Epithelial cell of prostate (primary cell): ENCODE measurements at regions not wholly inside any gene's neighbourhood (a gene's known extent, or its start where the extent isn't known, plus 50 kb on each side); places are given as distances from the start of the nearest gene placed in this dataset.
"Not testable (repeated sequence)": the region's sequence is repeated elsewhere in the genome, so short reads cannot be mapped to it uniquely, and the experiment has no call there.

Source experiments
- DNase-seq: peaks from one replicate; pipeline ENCODE4 v3.0.0-alpha.2; 2011; ENCODE audit warnings: low read depth, low spot score
- H3K27ac ChIP-seq: fragments of 450-650 bp; 2 replicates; pipeline ENCODE4 v1.5.1; 2017; ENCODE audit warnings: mild to moderate bottlenecking

DNA sequence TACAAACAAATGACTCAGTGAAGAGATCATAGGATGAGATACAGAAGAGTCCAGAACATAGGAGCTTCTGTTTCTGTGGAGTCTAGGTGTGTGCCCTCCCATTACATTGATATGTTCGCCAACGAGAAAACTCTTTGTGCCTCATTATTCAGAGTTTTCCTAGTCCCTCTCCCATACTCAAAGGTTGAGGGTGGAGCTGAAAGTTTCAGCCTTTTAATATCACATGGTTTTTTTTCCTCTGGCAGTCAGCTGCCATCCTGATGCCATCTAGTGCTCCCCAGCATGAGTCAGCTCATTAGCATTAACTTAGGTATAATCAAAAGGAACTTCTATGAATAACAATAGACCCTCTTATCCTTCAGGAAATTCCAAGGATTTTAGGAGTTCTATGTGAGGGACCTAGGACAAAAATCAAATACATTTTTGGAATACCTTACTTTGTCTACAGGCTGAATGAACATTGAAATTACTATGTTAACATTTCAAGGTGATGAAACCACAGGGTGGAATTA is 559.6 kb upstream of the AMOT start:
- H3K27ac ChIP-seq, result no peak overlapping the region
- peak; percentile 12 for DNase-seq

DNA sequence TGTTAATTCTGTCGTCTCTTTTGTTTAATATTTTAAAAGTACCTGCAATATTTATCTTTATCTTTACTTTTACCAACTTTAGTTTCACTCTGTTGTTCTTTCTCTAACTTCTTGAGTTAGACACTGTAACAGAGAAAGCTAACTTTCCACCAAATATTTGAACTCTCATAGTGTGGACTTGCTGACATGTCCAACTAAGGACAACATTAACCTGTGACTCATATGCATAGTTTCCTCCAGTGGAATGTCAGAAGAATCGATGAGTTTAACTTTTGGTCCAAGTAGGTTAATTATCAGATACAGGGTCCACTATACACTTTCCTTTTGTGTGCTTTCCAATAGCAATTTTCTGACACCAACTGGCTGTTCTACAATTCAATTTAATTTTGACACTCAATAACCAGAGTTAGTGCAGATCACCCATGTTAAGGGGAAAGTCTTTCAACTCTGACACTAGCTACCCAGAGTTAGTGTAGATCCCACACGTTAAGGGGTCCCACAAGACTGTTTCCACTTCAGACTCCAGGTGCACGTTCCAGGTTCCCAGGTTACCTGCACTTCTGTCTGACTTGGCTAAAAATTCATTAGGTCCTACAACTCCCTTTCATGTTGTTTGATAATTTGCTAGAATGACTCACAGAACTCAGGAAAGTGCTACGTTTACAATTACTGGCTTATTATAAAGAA is 559.0 kb upstream of the AMOT start:
- H3K27ac ChIP-seq, result no peak overlapping the region
- DNase-seq, result no peak

DNA sequence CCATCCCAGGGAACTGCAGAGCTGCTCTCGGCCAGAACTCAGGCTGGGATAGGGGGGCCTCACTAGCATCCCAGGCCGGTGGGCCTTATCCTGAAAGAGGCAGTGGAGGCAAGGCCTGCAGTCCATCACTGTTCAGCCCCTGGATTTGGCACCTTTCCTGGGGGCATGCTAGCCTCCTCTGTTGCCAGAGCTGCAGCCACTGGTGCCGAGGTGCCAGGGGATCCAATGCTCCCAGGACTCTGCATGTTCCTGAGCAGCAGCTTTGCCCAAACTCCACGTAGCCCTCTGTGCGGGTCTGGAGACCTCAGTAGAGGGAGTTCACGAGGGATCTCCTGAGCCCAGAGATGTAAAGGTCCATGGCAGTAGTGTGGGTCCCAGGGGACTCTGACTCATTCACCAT is 551.7 kb upstream of the AMOT start:
- no peak for DNase-seq
- H3K27ac ChIP-seq, result no peak overlapping the region

DNA sequence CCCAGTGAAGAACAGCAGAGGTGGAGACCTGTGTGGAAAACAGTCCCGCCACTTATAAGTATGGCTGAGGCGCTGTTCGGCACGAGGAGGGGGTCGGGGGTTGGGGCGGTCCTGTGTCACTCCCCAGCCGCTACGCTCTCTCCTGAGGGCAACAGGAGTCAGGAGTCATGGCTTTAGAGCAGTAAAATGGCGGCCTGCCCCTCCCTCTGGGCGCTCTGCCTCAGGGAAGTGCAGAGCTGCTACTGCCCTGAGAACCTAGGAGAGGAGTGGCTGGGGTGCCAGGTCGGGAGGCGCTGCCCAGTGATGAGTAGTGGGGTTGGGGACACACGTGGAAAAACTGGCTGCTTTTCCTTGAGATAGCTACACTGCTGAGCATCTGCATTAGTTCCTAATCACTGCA is 551.2 kb upstream of the AMOT start:
- no peak for DNase-seq

DNA sequence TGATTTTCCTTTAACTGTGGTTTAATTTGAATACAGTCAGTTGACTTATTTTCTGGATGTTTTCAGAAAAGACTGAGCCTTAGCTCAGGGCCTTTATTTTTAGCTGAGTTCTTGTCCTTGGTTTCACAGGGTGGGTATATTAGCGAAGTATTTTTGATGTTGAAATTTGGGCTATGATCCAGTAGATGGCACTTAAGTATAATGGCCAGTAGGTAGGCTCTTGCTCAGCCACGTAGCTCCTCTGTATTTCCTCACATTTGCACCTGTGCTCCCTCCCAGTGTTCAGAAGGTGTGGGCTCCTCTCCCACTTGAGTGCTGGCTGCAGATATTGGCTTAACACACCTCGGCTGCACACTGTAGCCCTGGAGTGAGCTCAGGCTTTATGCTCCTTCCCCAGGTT is 549.9 kb upstream of the AMOT start:
- no peak overlapping the region for H3K27ac ChIP-seq
- no peak for DNase-seq

More for the DNA sequence above, 551.2 kb upstream of the AMOT start:
- no peak overlapping the region for H3K27ac ChIP-seq

DNA sequence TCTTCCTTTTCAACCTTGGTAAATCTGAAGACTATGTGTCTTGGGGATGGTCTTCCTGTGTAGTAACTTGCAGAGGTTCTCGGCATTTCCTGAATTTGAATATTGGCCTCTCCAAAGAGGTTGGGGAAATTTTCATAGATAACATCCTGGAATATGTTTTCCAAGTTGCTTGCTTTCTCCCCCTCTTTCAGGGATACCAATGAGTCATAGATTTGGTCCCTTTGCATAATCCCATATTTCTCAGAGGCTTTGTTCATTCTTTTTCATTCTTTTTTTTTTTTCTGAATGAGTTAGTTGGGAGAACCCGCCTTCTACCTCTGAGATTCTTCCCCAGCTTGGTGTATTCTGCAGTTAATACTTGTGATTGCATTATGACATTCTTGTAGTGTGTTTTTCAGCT is 549.2 kb upstream of the AMOT start:
- DNase-seq, result no peak
- no peak overlapping the region for H3K27ac ChIP-seq

DNA sequence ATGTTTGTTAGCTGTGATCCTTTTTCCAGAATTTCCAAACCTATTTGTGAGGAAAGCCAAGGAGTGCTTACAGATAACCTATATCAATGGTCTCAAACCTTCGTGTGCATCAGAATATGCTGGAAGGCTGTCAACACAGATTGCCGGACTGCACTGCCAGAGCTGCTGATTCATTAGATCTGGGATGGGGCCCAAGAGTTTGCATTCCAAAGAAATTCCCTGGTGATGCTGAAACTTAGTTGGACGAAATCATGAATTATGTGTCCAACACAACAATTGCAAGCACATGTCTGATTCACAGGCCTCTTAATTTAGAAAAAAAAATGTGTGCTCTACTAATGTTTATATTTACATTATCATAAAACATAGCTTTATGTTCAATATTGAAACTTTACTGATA is 544.0 kb upstream of the AMOT start:
- no peak for DNase-seq

DNA sequence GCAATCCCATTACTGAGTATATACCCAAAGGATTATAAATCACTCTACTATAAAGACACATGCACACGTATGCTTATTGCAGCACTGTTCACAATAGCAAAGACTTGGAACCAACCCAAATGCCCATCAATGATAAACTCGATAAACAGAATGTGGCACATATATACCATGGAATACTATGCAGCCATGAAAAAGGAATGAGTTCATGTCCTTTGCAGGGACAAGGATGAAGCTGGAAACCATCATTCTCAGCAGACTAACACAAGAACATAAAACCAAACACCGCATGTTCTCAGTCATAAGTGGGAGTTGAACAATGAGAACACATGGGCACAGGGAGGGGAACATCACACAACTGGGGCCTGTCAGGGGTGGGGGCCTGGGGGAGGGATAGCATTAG is 532.8 kb upstream of the AMOT start:
- H3K27ac ChIP-seq, DNase-seq: not testable (repeated sequence)

More for the DNA sequence above, 544.0 kb upstream of the AMOT start:
- no peak overlapping the region for H3K27ac ChIP-seq

DNA sequence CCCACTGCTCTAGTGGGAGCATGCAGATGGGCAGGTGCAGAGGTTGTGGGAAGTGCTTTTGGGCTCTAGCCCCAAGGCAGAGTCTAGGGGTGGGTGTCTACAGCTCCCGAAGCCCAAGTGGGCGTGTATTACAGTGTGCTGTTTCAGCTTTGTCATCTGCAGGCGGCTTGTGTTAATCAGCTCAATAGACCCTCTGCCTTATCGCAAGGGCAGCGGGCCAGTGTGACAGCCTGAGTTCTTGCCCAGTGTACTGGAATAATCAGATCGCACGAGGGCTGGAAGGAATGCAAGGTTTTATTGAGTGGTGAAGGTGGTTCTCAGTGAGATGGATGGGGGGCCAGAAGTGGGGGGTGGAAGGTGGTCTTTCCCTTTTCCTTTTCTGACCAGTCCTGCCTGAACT is 529.4 kb upstream of the AMOT start:
- no peak for DNase-seq
- no peak overlapping the region for H3K27ac ChIP-seq

DNA sequence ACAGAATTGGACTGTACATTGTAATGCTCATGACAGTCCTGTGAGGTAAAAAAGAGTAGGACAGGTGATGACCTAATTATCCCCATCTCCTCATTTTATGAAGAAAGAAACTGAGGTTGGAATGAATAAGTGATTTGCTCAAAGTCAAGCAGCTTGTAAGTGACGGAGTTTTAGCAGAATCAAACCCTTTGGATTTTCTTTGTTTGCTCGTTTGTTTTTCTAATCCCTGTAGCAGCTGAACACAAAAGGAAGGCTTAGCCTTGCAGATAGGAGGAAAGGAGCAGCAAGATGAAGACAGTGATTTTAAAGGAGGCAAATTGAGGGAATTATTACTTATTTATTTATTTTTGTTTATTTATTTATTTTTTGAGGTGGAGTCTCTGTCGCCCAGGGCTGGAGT is 528.4 kb upstream of the AMOT start:
- DNase-seq, result no peak

DNA sequence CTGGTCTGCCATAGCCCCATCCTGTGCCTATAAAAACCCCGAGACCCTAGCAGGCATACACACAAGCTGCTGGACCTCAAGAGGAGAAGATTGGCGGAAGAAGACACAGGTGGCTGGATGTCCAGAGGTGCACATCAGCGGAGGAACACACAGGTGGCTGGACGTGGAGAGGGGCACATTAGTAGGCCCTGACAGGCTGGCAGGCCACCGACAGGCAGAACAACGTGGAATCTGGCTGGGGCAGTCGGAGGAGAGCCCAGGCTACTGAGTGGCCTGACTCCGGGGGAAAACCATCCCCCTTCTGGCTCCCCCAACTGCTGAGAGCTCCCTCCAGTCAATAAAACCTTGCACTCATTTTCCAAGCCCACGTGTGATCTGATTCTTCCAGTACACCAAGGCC is 512.5 kb upstream of the AMOT start:
- no peak overlapping the region for H3K27ac ChIP-seq
- DNase-seq, result no peak

More for the DNA sequence above, 528.4 kb upstream of the AMOT start:
- no peak overlapping the region for H3K27ac ChIP-seq

DNA sequence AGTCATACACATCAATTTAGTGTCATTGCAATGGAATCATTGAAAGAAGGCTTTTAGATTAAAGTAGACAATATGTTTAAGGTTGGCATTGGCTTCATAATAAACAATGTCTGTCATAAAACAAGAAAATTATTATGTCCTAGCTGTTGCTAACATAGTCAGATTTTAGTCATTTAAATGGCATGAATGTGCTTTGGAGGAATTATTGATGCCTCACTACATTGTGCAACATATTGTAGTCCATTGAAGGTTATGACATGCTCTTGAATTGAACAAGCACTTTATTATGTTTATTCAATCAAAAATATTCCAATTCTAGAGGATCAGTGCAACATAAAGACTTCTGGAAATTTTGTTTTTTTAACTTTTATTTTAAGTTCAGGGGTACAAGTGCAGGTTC is 489.8 kb upstream of the AMOT start:
- no peak overlapping the region for H3K27ac ChIP-seq
- no peak for DNase-seq

DNA sequence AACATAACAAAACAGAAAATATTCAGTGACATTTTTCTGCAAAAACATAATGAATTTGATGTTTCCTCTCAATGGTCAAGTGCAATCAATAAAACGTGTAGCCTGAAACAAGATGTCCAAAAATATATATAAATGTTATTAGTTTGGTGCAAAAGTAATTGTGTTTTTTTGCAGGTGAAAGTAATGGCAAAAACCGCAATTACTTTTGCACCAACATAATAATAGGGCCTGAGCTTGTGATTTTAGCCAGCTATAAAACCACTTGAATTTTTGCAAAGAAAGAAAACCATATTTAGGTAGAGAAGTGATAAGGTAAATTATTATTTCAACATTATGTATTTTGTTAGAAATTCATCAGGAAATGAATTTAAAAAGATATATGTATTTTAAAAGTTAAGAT is 475.3 kb upstream of the AMOT start:
- no peak overlapping the region for H3K27ac ChIP-seq
- no peak for DNase-seq

DNA sequence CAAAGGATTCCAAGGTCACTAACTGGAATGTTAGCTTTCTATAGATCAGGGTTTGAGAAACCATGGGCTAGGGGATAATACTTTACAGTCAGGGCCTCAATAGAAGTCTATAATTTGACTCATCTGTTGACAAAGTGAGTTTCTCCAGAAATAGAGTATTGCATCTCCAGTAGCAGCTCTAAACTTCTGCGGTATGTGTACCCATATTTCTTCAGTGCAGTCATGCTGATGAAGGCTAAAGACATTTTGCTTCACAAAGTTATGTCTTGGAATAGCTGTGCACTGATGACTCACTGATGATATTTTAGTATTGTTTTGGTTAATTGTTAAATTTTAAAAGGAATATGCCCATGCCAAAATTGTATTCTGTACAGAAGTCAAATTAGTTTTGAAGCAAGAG is 464.9 kb upstream of the AMOT start:
- no peak overlapping the region for H3K27ac ChIP-seq
- no peak for DNase-seq

DNA sequence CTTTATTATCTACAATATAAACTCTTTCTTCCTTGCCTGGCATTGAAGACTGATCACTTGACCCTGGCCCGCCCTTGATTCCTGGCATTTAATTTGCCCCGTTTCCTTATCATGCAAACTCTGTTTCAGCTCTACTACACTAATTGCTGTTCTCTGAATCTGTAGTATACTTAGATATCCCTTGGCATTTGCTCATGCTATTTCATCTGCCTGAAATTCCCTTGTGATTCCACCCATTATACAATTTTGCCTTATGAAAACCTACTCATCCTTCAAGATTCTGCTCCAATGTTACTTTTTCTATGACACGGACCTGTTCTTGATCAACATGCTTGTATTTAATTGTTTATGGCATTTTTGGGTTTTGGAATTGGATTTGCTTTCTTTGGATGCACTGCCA is 459.9 kb upstream of the AMOT start:
- no peak for DNase-seq
- H3K27ac ChIP-seq, result no peak overlapping the region

DNA sequence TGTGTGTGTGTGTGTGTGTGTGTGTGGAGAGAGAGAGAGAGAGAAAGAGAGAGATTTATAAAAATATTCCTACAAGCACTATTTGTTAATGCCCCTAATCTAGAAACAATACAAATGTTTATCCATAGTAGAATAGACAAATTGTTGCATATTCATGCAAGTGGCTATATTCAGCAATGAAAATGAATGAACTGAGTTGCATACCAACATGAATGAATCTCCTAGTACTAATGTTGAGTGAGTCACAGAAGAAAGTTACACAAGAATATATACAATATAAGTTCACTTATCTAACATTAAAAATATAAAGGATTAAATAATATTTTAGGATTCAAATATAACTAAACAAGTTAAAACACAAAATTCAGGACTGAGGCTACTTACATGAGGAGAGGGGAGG is 456.8 kb upstream of the AMOT start:
- no peak for DNase-seq
- no peak overlapping the region for H3K27ac ChIP-seq

DNA sequence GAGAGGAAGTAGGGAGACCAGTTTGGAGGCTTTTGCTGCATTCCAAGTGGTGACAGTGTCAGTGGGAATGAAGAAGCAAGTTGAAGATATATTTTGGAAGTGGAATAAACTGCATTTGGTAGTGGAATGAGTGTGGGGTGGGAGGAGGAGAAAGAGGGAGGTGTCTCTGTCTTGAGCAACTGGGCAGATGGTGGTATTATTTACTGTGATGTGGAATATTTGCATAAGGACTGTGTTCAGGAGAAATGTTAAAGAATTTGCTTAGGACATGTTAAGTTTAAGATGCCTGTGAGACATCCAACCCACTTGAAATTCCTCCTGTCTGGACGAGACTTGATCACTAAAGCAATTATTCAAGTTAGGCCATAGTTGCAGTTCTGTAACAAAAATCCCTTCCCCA is 448.9 kb upstream of the AMOT start:
- H3K27ac ChIP-seq, result no peak overlapping the region
- DNase-seq, result no peak

DNA sequence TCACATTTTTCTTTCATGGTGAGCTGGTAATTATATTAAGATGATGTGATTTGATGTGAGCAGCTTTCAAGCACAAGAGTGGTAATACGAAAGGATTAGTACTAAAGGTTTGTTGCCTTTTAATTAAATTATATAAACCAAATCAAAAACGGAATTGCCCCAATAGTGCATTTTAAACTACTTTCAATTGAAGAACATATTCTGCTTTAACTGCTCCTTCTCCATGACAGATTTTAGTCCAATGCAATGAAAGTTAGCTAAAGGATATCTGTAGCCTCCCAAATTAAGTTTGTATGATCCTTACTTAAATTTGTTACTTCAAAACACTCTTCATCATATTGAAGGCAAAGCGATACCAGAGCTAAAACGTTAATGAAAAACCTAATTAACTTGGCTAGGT is 447.1 kb upstream of the AMOT start:
- no peak overlapping the region for H3K27ac ChIP-seq
- no peak for DNase-seq

DNA sequence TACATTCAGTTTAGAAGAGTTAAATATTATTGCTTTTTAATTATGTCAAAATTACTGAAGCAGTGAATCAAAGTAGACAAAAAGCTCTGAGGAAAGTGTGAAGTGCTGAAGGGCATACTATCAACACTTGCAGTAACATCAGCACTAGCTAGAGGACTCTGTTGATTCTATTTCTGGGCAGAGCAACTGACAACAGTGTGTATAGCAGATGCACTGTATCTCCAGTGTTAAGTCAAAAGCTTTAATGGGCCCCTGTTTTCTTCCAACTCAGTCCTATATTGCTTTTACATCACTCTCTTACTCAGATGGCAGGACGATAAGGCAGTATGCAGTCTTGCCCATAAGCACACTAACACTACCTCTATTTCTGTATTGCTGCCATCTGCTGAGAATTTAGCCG is 435.2 kb upstream of the AMOT start:
- DNase-seq, result no peak
- H3K27ac ChIP-seq, result no peak overlapping the region

DNA sequence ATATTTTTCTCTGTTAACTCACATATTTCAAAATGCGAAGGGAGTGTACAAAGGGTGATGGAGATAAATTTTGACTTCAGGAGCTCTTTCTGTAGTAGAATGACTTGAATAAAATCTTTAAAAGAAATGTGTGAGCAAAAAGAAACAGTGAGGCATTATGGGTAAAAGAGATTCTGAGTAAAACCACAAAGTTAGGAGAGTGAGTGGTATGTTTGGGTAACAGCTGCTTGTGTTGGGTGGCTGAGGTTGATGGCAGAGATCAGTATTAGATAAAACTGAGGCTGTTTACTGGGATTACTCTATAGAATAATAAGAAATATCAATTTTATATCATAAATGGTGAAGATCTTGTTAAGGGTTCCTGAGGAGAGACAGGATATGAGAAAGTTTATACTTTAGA is 434.2 kb upstream of the AMOT start:
- DNase-seq, result no peak
- no peak overlapping the region for H3K27ac ChIP-seq

DNA sequence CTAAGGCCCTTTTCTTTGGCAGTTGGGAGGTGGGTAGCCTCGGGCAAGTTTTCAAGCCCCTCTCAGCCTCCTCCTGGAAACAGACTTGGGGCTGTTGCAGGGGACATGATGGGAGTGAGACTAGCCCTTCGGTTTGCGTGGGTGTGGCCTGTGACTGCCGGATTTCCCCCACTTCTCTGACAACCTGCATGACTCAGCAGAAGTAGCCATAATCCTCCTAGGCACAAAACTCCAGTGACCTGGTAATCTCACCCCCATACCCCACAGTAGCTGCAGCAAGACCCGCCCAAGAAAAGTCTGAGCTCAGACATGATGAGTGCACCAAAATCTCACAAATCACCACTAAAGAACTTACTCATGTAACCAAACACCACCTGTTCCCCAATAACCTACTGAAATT is 433.7 kb upstream of the AMOT start:
- DNase-seq, result no peak

DNA sequence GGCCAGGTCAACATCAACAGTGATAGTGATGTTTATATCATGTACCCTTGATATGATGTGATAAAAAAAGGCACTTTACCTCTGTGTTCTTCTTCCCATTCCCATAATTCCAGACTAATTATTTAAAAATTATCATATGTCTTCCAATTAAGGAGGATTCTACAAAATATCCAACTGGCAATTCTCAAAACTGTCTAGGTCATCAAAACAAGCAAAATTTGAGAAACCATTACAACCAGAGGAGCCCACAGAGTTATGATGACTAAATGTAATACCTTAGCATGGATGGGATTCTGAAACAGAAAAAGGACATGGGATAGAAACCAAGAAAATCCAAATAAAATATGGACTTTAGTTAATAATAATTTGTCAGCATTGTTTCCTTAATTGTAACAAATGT is 428.6 kb upstream of the AMOT start:
- DNase-seq, result no peak
- no peak overlapping the region for H3K27ac ChIP-seq

More for the DNA sequence above, 433.7 kb upstream of the AMOT start:
- no peak overlapping the region for H3K27ac ChIP-seq

DNA sequence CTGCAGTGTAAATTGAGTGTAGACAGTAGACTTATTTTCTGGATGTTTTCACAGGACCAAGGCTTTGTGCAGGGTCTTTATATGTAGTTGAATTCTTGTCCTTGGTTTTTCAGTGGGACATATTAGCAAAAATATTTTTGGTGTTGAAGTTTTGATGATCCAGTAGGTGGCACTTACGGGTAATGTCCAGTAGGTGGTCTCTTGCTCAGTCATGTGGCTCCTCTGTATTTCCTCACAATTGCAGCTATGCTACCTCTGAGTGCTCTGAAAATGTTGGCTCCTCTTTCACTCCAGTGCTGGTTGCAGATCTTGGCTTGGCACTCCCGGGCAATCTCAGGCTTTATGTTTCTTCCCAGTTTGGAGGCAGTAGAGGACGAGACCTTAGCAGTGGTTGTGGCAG is 419.8 kb upstream of the AMOT start:
- no peak overlapping the region for H3K27ac ChIP-seq
- no peak for DNase-seq
